Tibial artery (tissue), 4 donors: ENCODE measurements at regions not wholly inside any gene's neighbourhood (a gene's known extent, or its start where the extent isn't known, plus 50 kb on each side); places are given as distances from the start of the nearest gene placed in this dataset.
"Not testable (repeated sequence)": the region's sequence is repeated elsewhere in the genome, so short reads cannot be mapped to it uniquely, and the experiment has no call there.

ENCODE experiments used
- DNase-seq, 2 donors: peaks; one replicate each; pipeline ENCODE4 v3.0.0-alpha.2; 2019
- H3K27ac ChIP-seq, 2 donors: fragments of 200-600 bp; sonication (generic) in 1 of 2; 1 replicate in 1 of 2; 2 replicates in 1 of 2; pipeline ENCODE4 v1.5.1; 2018 to 2019; ENCODE audit warnings: mild to moderate bottlenecking in 1 of 2
- H3K27me3 ChIP-seq, 2 donors: fragments of 200-600 bp; sonication (generic) in 1 of 2; one replicate each; pipeline versions ENCODE4 v1.5.1 to v1.6.0; 2016 to 2019
- H3K36me3 ChIP-seq, 3 donors: fragments of 200-600 bp; sonication (generic) in 2 of 3; one replicate each; pipeline ENCODE4 v1.5.1; 2016 to 2019; ENCODE audit warnings: mild to moderate bottlenecking in 2 of 3
- H3K4me1 ChIP-seq, 4 donors: fragments of 200-600 bp; sonication (generic) in 2 of 4; 1 replicate in 3 of 4; 2 replicates in 1 of 4; pipeline ENCODE4 v1.5.1; 2016 to 2019
- H3K4me3 ChIP-seq, 2 donors: fragments of 200-600 bp; sonication (generic) in 1 of 2; 1 replicate in 1 of 2; 2 replicates in 1 of 2; pipeline ENCODE4 v1.5.1; 2018 to 2019; ENCODE audit warnings: mild to moderate bottlenecking in 2 of 2
- H3K9me3 ChIP-seq, 3 donors: fragments of 200-600 bp; sonication (generic) in 1 of 3; one replicate each; pipeline ENCODE4 v1.5.1; 2016 to 2019
- CTCF ChIP-seq, 2 experiments: fragments of 200-600 bp in 1 of 2; fragments of 450-650 bp in 1 of 2; IDR thresholded peaks; one replicate each; pipeline ENCODE4 v1.5.1; 2017 to 2019; ENCODE audit warnings: antibody characterized with exemption in 2 of 2, mild to moderate bottlenecking in 1 of 2, moderate library complexity in 1 of 2
- intact Hi-C: fragments of 100-400 bp; cut with DNase I; formaldehyde crosslinking; loops from one replicate; pipeline ENCODE4 v1.15.0; 2023; ENCODE audit warnings: low total_unique reads

DNA sequence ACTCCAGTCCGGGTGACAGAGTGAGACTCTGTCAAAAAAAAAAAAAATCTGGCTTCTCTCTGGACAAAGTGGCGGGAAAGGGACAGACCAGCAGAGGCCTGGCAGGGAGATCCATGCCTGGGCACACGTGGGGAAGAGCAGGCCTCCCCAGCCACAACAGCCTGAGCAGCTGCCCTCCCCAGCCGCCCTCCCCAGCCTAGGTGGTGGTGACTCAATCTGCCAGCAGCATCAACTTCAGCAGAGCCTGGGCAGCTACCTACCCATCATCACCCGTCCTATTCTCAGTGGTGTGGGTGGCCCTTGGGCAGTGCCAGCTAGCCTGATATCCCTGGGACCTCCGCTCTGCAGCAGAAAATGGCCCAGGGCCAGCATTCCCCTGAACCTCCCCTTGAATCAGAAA lies 612.4 kb downstream of the FBXO15 start:
- Histone ChIP-seq H3K27me3 (no peaks in the 10 kb centered on the region), H3K27ac (no peak overlapping the region), H3K4me3 (no peak overlapping the region), H3K36me3 (no peaks in the 10 kb centered on the region), H3K9me3 (no peaks in the 10 kb centered on the region), H3K4me1 (no peaks in the 10 kb centered on the region)
- intact Hi-C loops = no loop called here
- TF ChIP-seq CTCF (IDR thresholded peaks at IDR 0.05) = no peak
- no peak for DNase-seq

DNA sequence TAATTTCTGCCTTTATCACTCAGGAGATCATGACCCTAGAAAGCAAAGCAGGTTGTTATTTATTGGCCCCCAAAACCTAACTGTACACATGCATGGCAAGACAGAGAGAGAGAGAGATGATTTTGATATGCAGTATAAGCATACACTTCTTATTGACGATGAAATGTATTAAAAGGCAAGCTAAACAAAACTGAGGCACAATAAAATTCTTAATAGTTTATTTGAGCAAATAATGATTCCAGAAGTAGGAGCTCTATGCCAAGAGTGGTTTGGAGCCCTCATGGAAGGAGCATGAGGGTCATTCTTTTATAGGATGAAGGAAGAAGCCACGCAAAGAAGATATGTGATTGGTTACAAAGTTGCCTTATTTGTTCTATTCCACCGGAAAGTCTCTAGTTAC lies 616.0 kb downstream of the FBXO15 start:
- H3K36me3 ChIP-seq = no peaks in the 10 kb centered on the region
- DNase-seq = no peak
- no peak overlapping the region for H3K4me3 ChIP-seq
- no peaks in the 10 kb centered on the region for H3K4me1 ChIP-seq
- H3K27ac ChIP-seq = no peak overlapping the region
- TF ChIP-seq CTCF (IDR thresholded peaks at IDR 0.05) = no peak
- H3K27me3 ChIP-seq = no peaks in the 10 kb centered on the region
- intact Hi-C loops = no loop called here
- H3K9me3 ChIP-seq = no peaks in the 10 kb centered on the region

GRCh38 chr18:73528066-73528465 lies 619.6 kb downstream of the FBXO15 start:
- H3K36me3 ChIP-seq = no peaks in the 10 kb centered on the region
- intact Hi-C loops = no loop called here
- DNase-seq = no peak
- H3K9me3 ChIP-seq = no peaks in the 10 kb centered on the region
- no peak for TF ChIP-seq CTCF (IDR thresholded peaks at IDR 0.05)
- no peak overlapping the region for H3K4me3 ChIP-seq
- no peaks in the 10 kb centered on the region for H3K27me3 ChIP-seq
- H3K27ac ChIP-seq = no peak overlapping the region
- no peaks in the 10 kb centered on the region for H3K4me1 ChIP-seq

DNA sequence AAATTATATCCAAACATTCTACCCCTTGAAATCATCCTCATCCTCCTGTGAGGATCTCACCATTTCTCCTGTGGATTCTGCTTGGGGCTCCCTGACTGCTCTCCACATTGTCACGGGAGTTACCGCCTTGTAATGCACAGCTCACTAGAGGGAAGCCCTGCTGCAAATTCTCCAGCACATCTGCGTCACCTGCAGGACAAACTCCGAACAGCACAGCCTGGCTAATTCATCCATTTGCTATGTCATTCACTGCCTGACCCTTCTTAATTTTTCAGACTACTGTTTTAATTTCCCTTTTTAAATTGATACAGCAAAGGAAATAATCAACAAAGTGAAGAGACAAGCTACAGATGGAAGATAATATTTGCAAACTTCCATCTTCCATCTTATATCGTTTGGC lies 627.4 kb downstream of the FBXO15 start:
- Histone ChIP-seq H3K27ac (no peak overlapping the region), H3K4me3 (no peak overlapping the region), H3K9me3 (no peaks in the 10 kb centered on the region), H3K4me1 (no peaks in the 10 kb centered on the region), H3K36me3 (no peaks in the 10 kb centered on the region), H3K27me3 (no peaks in the 10 kb centered on the region)
- intact Hi-C loops = no loop called here
- no peak for DNase-seq
- no peak for TF ChIP-seq CTCF (IDR thresholded peaks at IDR 0.05)

- H3K36me3 ChIP-seq, intact Hi-C loops, H3K4me1 ChIP-seq, H3K27me3 ChIP-seq, H3K9me3 ChIP-seq, DNase-seq, H3K27ac ChIP-seq, H3K4me3 ChIP-seq: not testable (repeated sequence)
Observed at GRCh38 chr18:73516056-73516455, 631.6 kb downstream of the FBXO15 start.

DNA sequence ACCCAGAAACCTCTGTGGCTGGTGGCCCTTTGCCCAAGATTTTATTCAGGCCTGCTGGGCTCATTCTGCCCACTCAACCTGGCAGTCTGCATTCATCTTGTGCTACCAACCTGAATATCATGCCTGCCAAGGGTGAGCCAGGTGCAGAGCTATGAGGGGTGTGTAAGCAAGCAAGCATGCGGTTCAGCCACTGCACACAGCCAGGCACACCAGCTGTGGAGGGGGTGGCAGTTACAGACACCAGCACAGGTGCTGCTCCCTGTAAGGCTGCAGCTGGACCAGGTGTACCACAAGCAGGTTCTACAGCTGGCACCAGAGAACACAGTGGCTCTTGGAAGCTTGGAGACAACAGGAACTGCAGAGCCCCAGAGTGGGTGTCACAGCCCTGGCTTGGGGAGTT lies 633.2 kb downstream of the FBXO15 start:
- DNase-seq = no peak
- H3K9me3 ChIP-seq = no peaks in the 10 kb centered on the region
- no peaks in the 10 kb centered on the region for H3K4me1 ChIP-seq
- intact Hi-C loops = no loop called here
- no peak for TF ChIP-seq CTCF (IDR thresholded peaks at IDR 0.05)
- no peaks in the 10 kb centered on the region for H3K36me3 ChIP-seq
- no peak overlapping the region for H3K27ac ChIP-seq
- H3K4me3 ChIP-seq = no peak overlapping the region
- H3K27me3 ChIP-seq = no peaks in the 10 kb centered on the region
